GM12878 (cell line): ENCODE measurements at regions not wholly inside any gene's neighbourhood (a gene's known extent, or its start where the extent isn't known, plus 50 kb on each side); places are given as distances from the start of the nearest gene placed in this dataset.

ENCODE experiments used
- ATAC-seq: fragments of 200-7000 bp; cut with Tn5 transposase; 3 replicates; pipeline ENCODE4 v1.9.1; 2020; ENCODE audit warnings: mild to moderate bottlenecking, moderate library complexity
- BruUV-seq: library from RNA; stranded (reverse); fragments of 400-500 nt; replicated peaks from 2 replicates; lab custom pipeline; 2021; lab: Mats Ljungman, UMichigan
- CTCF ChIA-PET: fragments of 300-600 bp; sonication (Branson Sonifier 250); formaldehyde crosslinking; extraction: SDS; loops from one replicate; lab custom pipeline; 2021; ENCODE audit warnings: inconsistent platforms; lab: Yijun Ruan, JAX
- POLR2A ChIA-PET: fragments of 350-600 bp; formaldehyde crosslinking; extraction: SDS; loops from one replicate; lab custom pipeline; 2021; ENCODE audit warnings: inconsistent platforms; lab: Charles Lee
- RAD21 ChIA-PET: fragments of 300-600 bp; sonication (Branson Sonifier 250); formaldehyde crosslinking; loops from one replicate; lab custom pipeline; 2023; ENCODE audit warnings: antibody characterized with exemption; ENCODE audit not compliant: unreplicated experiment; lab: Charles Lee
- SMC1A ChIA-PET: fragments of 300-600 bp; sonication (Branson Sonifier 250); formaldehyde crosslinking; loops from one replicate; lab custom pipeline; 2023; ENCODE audit not compliant: unreplicated experiment, uncharacterized antibody; lab: Charles Lee
- DNase-seq: peaks from one replicate; pipeline ENCODE4 v3.0.0-alpha.2; 2011; ENCODE audit warnings: low read depth, low spot score
- FAIRE-seq: peaks from 3 replicates; lab custom pipeline; 2011; peaks lifted over from hg19 to GRCh38; lab: Jason Lieb, UNC
- H2AFZ ChIP-seq: 2 replicates; pipeline ENCODE4 v1.6.0; 2011; ENCODE audit warnings: low read depth, low read length, control low read depth; ENCODE audit not compliant: control insufficient read depth
- H3K27ac ChIP-seq: 2 replicates; pipeline ENCODE4 v1.5.1; 2011; ENCODE audit warnings: control low read depth; ENCODE audit not compliant: control insufficient read depth, insufficient read depth
- H3K27me3 ChIP-seq, 2 experiments: replicated peaks in 1 of 2; 2 replicates each; pipeline versions ENCODE4 v1.6.0 to v1.6.1; 2011; ENCODE audit warnings: low read length in 1 of 2; ENCODE audit not compliant: control insufficient read depth in 2 of 2, insufficient read depth in 2 of 2
- H3K36me3 ChIP-seq, 2 experiments: 2 replicates each; pipeline ENCODE4 v1.5.1; 2011; ENCODE audit warnings: low read length in 1 of 2; ENCODE audit not compliant: control insufficient read depth in 2 of 2, insufficient read depth in 2 of 2
- H3K4me1 ChIP-seq: 2 replicates; pipeline ENCODE4 v1.6.1; 2011; ENCODE audit warnings: mild to moderate bottlenecking, low read length, moderate library complexity, mixed read lengths; ENCODE audit not compliant: control insufficient read depth, insufficient read depth
- H3K4me2 ChIP-seq: 2 replicates; pipeline ENCODE4 v1.6.0; 2011; ENCODE audit warnings: control low read depth; ENCODE audit not compliant: control insufficient read depth, insufficient read depth
- H3K4me3 ChIP-seq: fragments of 200-600 bp; sonication (generic); 2 replicates; pipeline ENCODE4 v1.5.1; 2016
- H3K79me2 ChIP-seq: 2 replicates; pipeline ENCODE4 v1.6.0; 2011; ENCODE audit warnings: low read length; ENCODE audit not compliant: control insufficient read depth, insufficient read depth
- H3K9ac ChIP-seq: 2 replicates; pipeline ENCODE4 v1.8.0; 2011; ENCODE audit warnings: low read length, control low read depth, mixed read lengths; ENCODE audit not compliant: control insufficient read depth, insufficient read depth
- H3K9me3 ChIP-seq: replicated peaks from 3 replicates; pipeline ENCODE4 v1.5.1; 2011; ENCODE audit warnings: mild to moderate bottlenecking, low read length; ENCODE audit not compliant: control insufficient read depth, insufficient read depth
- H4K20me1 ChIP-seq: 2 replicates; pipeline ENCODE4 v1.6.0; 2011; ENCODE audit not compliant: control insufficient read depth, insufficient read depth
- ETV6 ChIP-seq, 2 experiments: fragments of 450-650 bp in 1 of 2; IDR thresholded peaks in 1 of 2; conservative IDR thresholded peaks in 1 of 2; 2 replicates each; pipeline ENCODE4 v1.6.1; 2014; ENCODE audit warnings: antibody characterized with exemption in 1 of 2, borderline replicate concordance in 1 of 2, low read depth in 1 of 2, mild to moderate bottlenecking in 1 of 2, moderate library complexity in 1 of 2
- IKZF1 ChIP-seq: fragments of 450-650 bp; conservative IDR thresholded peaks from 2 replicates; pipeline ENCODE4 v1.6.1; 2017; ENCODE audit warnings: antibody characterized with exemption, mild to moderate bottlenecking
- IRF5 ChIP-seq: fragments of 450-650 bp; IDR thresholded peaks from 2 replicates; pipeline ENCODE4 v1.6.1; 2017; ENCODE audit warnings: borderline replicate concordance
- JUNB ChIP-seq: IDR thresholded peaks from 2 replicates; pipeline ENCODE4 v1.6.1; 2016; ENCODE audit warnings: antibody characterized with exemption, mild to moderate bottlenecking
- KDM1A ChIP-seq: fragments of 200-600 bp; sonication (generic); IDR thresholded peaks from 2 replicates; pipeline ENCODE4 v1.6.1; 2016; ENCODE audit warnings: borderline replicate concordance
- MEF2A ChIP-seq: IDR thresholded peaks from 2 replicates; pipeline ENCODE4 v1.6.1; 2011; ENCODE audit warnings: low read depth, mild to moderate bottlenecking, low read length, moderate library complexity; ENCODE audit not compliant: insufficient read depth
- MEF2B ChIP-seq: fragments of 450-650 bp; IDR thresholded peaks from 2 replicates; pipeline ENCODE4 v1.6.1; 2018; ENCODE audit warnings: mild to moderate bottlenecking, moderate library complexity; ENCODE audit not compliant: partially characterized antibody, poor library complexity, severe bottlenecking
- MTA2 ChIP-seq: fragments of 450-650 bp; IDR thresholded peaks from 2 replicates; pipeline ENCODE4 v1.6.1; 2016; ENCODE audit warnings: low read depth, mild to moderate bottlenecking, moderate library complexity
- MTA3 ChIP-seq: IDR thresholded peaks from 2 replicates; pipeline ENCODE4 v1.6.1; 2012; ENCODE audit warnings: low read length, inconsistent platforms, borderline replicate concordance
- NR2C1 ChIP-seq: fragments of 450-650 bp; IDR thresholded peaks from 2 replicates; pipeline ENCODE4 v1.6.1; 2017; ENCODE audit warnings: antibody characterized with exemption, mild to moderate bottlenecking, moderate library complexity
- NR2C2 ChIP-seq: IDR thresholded peaks from 2 replicates; pipeline ENCODE4 v1.6.1; 2011; ENCODE audit warnings: borderline replicate concordance, low read depth; ENCODE audit not compliant: control insufficient read depth, insufficient read length
- STAT3 ChIP-seq: IDR thresholded peaks from 2 replicates; pipeline ENCODE4 v1.6.1; 2011; ENCODE audit warnings: low read depth, low read length, improper control_type of control experiment
- TBL1XR1 ChIP-seq: IDR thresholded peaks from 2 replicates; pipeline ENCODE4 v1.6.1; 2012; ENCODE audit warnings: low read depth, low read length, improper control_type of control experiment
- TCF3 ChIP-seq: IDR thresholded peaks from 2 replicates; pipeline ENCODE4 v1.6.1; 2012; ENCODE audit warnings: low read depth, mild to moderate bottlenecking, low read length, borderline replicate concordance; ENCODE audit not compliant: insufficient read depth
- ZZZ3 ChIP-seq: IDR thresholded peaks from 2 replicates; pipeline ENCODE4 v1.6.1; 2011; ENCODE audit warnings: low read depth; ENCODE audit not compliant: control insufficient read depth, insufficient read length
- whole genome bisulfite sequencing: methylation state at CpG from one replicate; pipeline ENCODE4 v1.1.6; 2016; ENCODE audit warnings: low lambda C conversion rate; ENCODE audit not compliant: insufficient replicate concordance, insufficient coverage; ENCODE audit errors: missing lambda C conversion rate; 5-methylcytosine and 5-hydroxymethylcytosine counted together
- in situ Hi-C: fragments of 300-500 bp; cut with MboI; formaldehyde crosslinking; loops from 9 replicates; pipeline ENCODE4 v1.14.3; 2018; ENCODE audit warnings: mixed read lengths
- intact Hi-C: fragments of 100-400 bp; cut with micrococcal nuclease; formaldehyde crosslinking; loops from one replicate; pipeline ENCODE4 v1.14.2; 2022; ENCODE audit not compliant: unreplicated experiment

- TF ChIP-seq KDM1A (no peak), TBL1XR1 (no peak), IKZF1 (no peak), TCF3 (no peak), MTA2 (no peak), MTA3 (no peak), NR2C1 (no peak), STAT3 (no peak), NR2C2 (no peak), JUNB (no peak)
These were observed 140.7 kb downstream of the BOD1 start (continued) for GRCh38 chr5:173475780-173476179.

GRCh38 chr5:173474881-173475287 lies 141.6 kb downstream of the BOD1 start:
- ChIA-PET POLR2A (no interaction called here), CTCF (interaction anchor here (0.6 kb wide), 1 partner anchor 127 kb away, joined by 3 read pairs; no protein-coding TSS in a partner anchor), SMC1A (no interaction called here), RAD21 (no interaction called here)
- Histone ChIP-seq H3K27ac (no peak overlapping the region), H3K9me3 (no peaks in the 10 kb centered on the region), H3K79me2 (no peaks in the 10 kb centered on the region), H2AFZ (no peak overlapping the region), H3K9ac (no peak overlapping the region), H4K20me1 (no peaks in the 10 kb centered on the region), H3K4me2 (no peak overlapping the region), H3K36me3 (no peaks in the 10 kb centered on the region), H3K27me3 (peaks cover 0 to 3% of the 10 kb centered on the region in 2 experiments; a peak in 1 of 4 replicates), H3K4me3 (no peak overlapping the region), H3K4me1 (no peaks in the 10 kb centered on the region)
- intact Hi-C loops: no loop called here
- BruUV-seq: no TSS peak
- WGBS: 24% methylated on average over 5 of the region's 5 CpGs
- no peak for FAIRE-seq
- in situ Hi-C loops: no loop called here
- DNase-seq: no peak
- no peak for ATAC-seq
- no peak for TF ChIP-seq MEF2A
- no peak for TF ChIP-seq MEF2B
- TF ChIP-seq ETV6 (conservative IDR thresholded peaks at IDR 0.05 in 1 of 2, IDR thresholded peaks at IDR 0.05 in 1 of 2; ENCODE audit: borderline replicate concordance in 1 of 2, low read depth in 1 of 2): no peak
- no peak for TF ChIP-seq ZZZ3
- no peak for TF ChIP-seq IRF5
